B cell (primary cell): ENCODE measurements at regions not wholly inside any gene's neighbourhood (a gene's known extent, or its start where the extent isn't known, plus 50 kb on each side); places are given as distances from the start of the nearest gene placed in this dataset.

Experiments
- ATAC-seq: fragments of 200-7000 bp; cut with Tn5 transposase; one replicate; pipeline ENCODE4 v1.10.0; 2021; ENCODE audit warnings: low read depth, mild to moderate bottlenecking, moderate number of reproducible peaks, moderate library complexity
- CTCF ChIA-PET: fragments of 350-600 bp; sonication (Branson Sonifier 250); formaldehyde crosslinking; loops from one replicate; lab custom pipeline; 2021; ENCODE audit warnings: antibody characterized with exemption, inconsistent platforms; lab: Charles Lee
- POLR2A ChIA-PET: fragments of 350-600 bp; sonication (Branson Sonifier 250); formaldehyde crosslinking; loops from one replicate; lab custom pipeline; 2021; ENCODE audit warnings: antibody characterized with exemption; lab: Charles Lee
- DNase-seq: peaks from one replicate; pipeline ENCODE4 v3.0.0; 2013
- H2AFZ ChIP-seq: 2 replicates; pipeline ENCODE4 v1.6.1; 2012; ENCODE audit warnings: mild to moderate bottlenecking, low read depth, low read length; ENCODE audit not compliant: insufficient read depth, poor library complexity, severe bottlenecking
- H3K27ac ChIP-seq, 2 donors: 1 replicate in 1 of 2; 2 replicates in 1 of 2; pipeline ENCODE4 v1.5.1; 2012 to 2013; ENCODE audit warnings: low read length in 2 of 2, mild to moderate bottlenecking in 2 of 2, moderate library complexity in 1 of 2
- H3K27me3 ChIP-seq, 4 experiments: fragments of 200-600 bp in 1 of 4; sonication (generic) in 1 of 4; replicated peaks in 1 of 4; 1 replicate in 2 of 4; 2 replicates in 2 of 4; pipeline versions ENCODE4 v1.6.1 to v1.7.0; 2013 to 2016; ENCODE audit warnings: low read length in 3 of 4, mild to moderate bottlenecking in 2 of 4, mixed read lengths in 1 of 4, moderate library complexity in 1 of 4; ENCODE audit not compliant: insufficient read depth in 4 of 4, control insufficient read depth in 3 of 4; ENCODE audit errors: control extremely low read depth in 1 of 4
- H3K36me3 ChIP-seq, 2 experiments: replicated peaks in 1 of 2; 1 replicate in 1 of 2; 2 replicates in 1 of 2; pipeline versions ENCODE4 v1.6.1 to v1.7.1; 2013; ENCODE audit warnings: low read length in 1 of 2; ENCODE audit not compliant: insufficient read depth in 2 of 2, control insufficient read depth in 1 of 2; ENCODE audit errors: control extremely low read depth in 1 of 2, extremely low read depth in 1 of 2
- H3K4me1 ChIP-seq, 2 donors: fragments of 200-600 bp in 1 of 2; sonication (generic) in 1 of 2; 1 replicate in 1 of 2; 2 replicates in 1 of 2; pipeline versions ENCODE4 v1.5.1 to v1.6.1; 2013 to 2017; ENCODE audit warnings: low read length in 2 of 2; ENCODE audit not compliant: control insufficient read depth in 2 of 2, insufficient read depth in 2 of 2
- H3K4me2 ChIP-seq: replicated peaks from 2 replicates; pipeline ENCODE3; 2012; ENCODE audit warnings: mild to moderate bottlenecking, low read depth, low read length; ENCODE audit not compliant: poor library complexity, severe bottlenecking
- H3K4me3 ChIP-seq, 5 experiments: fragments of 200-600 bp in 1 of 5; sonication (generic) in 1 of 5; 1 replicate in 3 of 5; 2 replicates in 2 of 5; pipeline versions ENCODE4 v1.5.1 to v1.7.0; 2011 to 2016; ENCODE audit warnings: low read length in 4 of 5, mild to moderate bottlenecking in 4 of 5, low read depth in 2 of 5, control low read depth in 1 of 5, moderate library complexity in 1 of 5; ENCODE audit not compliant: insufficient read depth in 1 of 5; ENCODE audit errors: control extremely low read depth in 1 of 5, extremely low read depth in 1 of 5
- H3K79me2 ChIP-seq: fragments of 200-600 bp; sonication (generic); one replicate; pipeline ENCODE4 v1.6.0; 2016; ENCODE audit warnings: low read length; ENCODE audit not compliant: control insufficient read depth, insufficient read depth
- H3K9ac ChIP-seq: fragments of 200-600 bp; sonication (generic); 2 replicates; pipeline ENCODE4 v1.6.1; 2017; ENCODE audit warnings: mild to moderate bottlenecking, low read length, moderate library complexity
- H3K9me3 ChIP-seq, 3 donors: one replicate each; pipeline versions ENCODE4 v1.6.1 to v1.7.1; 2013; ENCODE audit warnings: low read length in 2 of 3; ENCODE audit not compliant: control insufficient read depth in 2 of 3, insufficient read depth in 1 of 3; ENCODE audit errors: control extremely low read depth in 1 of 3
- H4K20me1 ChIP-seq: 2 replicates; pipeline ENCODE4 v1.6.0; 2012; ENCODE audit warnings: mild to moderate bottlenecking, low read length; ENCODE audit not compliant: insufficient read depth, control insufficient read depth, poor library complexity, severe bottlenecking
- H3K27ac Mint-ChIP-seq: one replicate; pipeline ENCODE4 v1.8.0; 2021; ENCODE audit warnings: mixed read lengths
- H3K27me3 Mint-ChIP-seq: one replicate; pipeline ENCODE4 v1.8.0; 2021; ENCODE audit warnings: mixed read lengths
- H3K4me1 Mint-ChIP-seq: one replicate; pipeline ENCODE4 v1.8.0; 2021; ENCODE audit warnings: mixed read lengths
- H3K4me3 Mint-ChIP-seq: one replicate; pipeline ENCODE4 v1.8.0; 2021; ENCODE audit warnings: mixed read lengths
- H3K9me3 Mint-ChIP-seq: one replicate; pipeline ENCODE4 v1.8.0; 2022; ENCODE audit warnings: mixed read lengths; ENCODE audit not compliant: insufficient read depth
- CTCF ChIP-seq: fragments of 200-600 bp; IDR thresholded peaks from one replicate; pipeline ENCODE4 v1.8.0; 2022; ENCODE audit warnings: antibody characterized with exemption, mild to moderate bottlenecking
- EZH2 ChIP-seq: IDR thresholded peaks from 2 replicates; pipeline ENCODE4 v1.6.1; 2012; ENCODE audit warnings: borderline replicate concordance, low read depth, mild to moderate bottlenecking, moderate library complexity, low read length; ENCODE audit not compliant: insufficient read depth, poor library complexity, severe bottlenecking
- WGBS: methylation state at CpG from one replicate; pipeline ENCODE4 v1.1.5; 2013; ENCODE audit warnings: missing lambda C conversion rate; ENCODE audit not compliant: insufficient coverage; 5-methylcytosine and 5-hydroxymethylcytosine counted together
- intact Hi-C: fragments of 100-400 bp; cut with micrococcal nuclease; formaldehyde crosslinking; loops from one replicate; pipeline ENCODE4 v1.10.0; 2022

GRCh38 chr13:44819245-44819644 is 170.0 kb downstream of the NUFIP1 start:
- Mint-ChIP-seq H3K27me3 (peaks cover 17% of the 10 kb centered on the region), H3K9me3 (no peaks in the 10 kb centered on the region), H3K27ac (no peak overlapping the region), H3K4me3 (no peak overlapping the region), H3K4me1 (no peaks in the 10 kb centered on the region)
- Histone ChIP-seq H3K9me3 (no peaks in the 10 kb centered on the region), H3K79me2 (no peaks in the 10 kb centered on the region), H3K27ac (no peak overlapping the region), H4K20me1 (no peaks in the 10 kb centered on the region), H2AFZ (no peak overlapping the region), H3K27me3 (no peaks in the 10 kb centered on the region), H3K36me3 (no peaks in the 10 kb centered on the region), H3K4me3 (no peak overlapping the region), H3K9ac (no peak overlapping the region), H3K4me1 (no peaks in the 10 kb centered on the region), H3K4me2 (no peak overlapping the region)
- no peak for TF ChIP-seq EZH2
- TF ChIP-seq CTCF = no peak
- no peak for DNase-seq
- POLR2A ChIA-PET = no interaction called here
- WGBS = 92% methylated on average over 1 of the region's 3 CpGs
- intact Hi-C loops = no loop called here
- no peak for ATAC-seq
- CTCF ChIA-PET = no interaction called here

DNA sequence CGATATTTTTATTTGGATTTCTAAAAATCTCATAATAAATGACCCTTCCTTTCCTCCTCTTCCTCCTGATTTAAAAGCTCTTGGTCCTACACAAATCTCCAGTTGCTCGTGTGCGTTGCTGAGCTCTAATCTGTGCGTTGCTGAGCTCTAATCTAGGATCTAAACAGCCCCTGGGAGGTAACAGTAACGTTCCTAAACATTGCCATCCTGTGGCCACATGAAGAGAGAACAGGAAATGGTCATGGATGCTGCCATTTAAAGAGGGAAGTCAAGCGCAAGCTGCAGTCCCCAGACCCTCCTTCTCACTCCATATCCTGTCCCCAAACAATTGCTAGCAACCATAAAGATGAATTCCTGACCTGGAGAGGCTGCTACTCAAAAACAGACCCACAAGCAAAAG is 170.8 kb downstream of the NUFIP1 start:
- ATAC-seq (no peak), DNase-seq (no peak)
- Histone ChIP-seq H3K4me3 (no peak overlapping the region), H3K79me2 (no peaks in the 10 kb centered on the region), H3K4me2 (no peak overlapping the region), H3K9me3 (no peaks in the 10 kb centered on the region), H2AFZ (no peak overlapping the region), H3K9ac (no peak overlapping the region), H3K27me3 (no peaks in the 10 kb centered on the region), H3K4me1 (no peaks in the 10 kb centered on the region), H3K36me3 (no peaks in the 10 kb centered on the region), H4K20me1 (no peaks in the 10 kb centered on the region), H3K27ac (no peak overlapping the region)
- no peaks in the 10 kb centered on the region for H3K9me3 Mint-ChIP-seq
- no peak overlapping the region for H3K27ac Mint-ChIP-seq
- 47% methylated on average over 3 of the region's 6 CpGs for WGBS
- H3K4me3 Mint-ChIP-seq = no peak overlapping the region
- POLR2A ChIA-PET = no interaction called here
- TF ChIP-seq EZH2 = no peak
- no peak for TF ChIP-seq CTCF
- peaks cover 17% of the 10 kb centered on the region for H3K27me3 Mint-ChIP-seq
- no peaks in the 10 kb centered on the region for H3K4me1 Mint-ChIP-seq
- CTCF ChIA-PET = no interaction called here
- intact Hi-C loops = no loop called here
